Trophoblast cell (in vitro differentiated cells and primary cell): ENCODE measurements at regions not wholly inside any gene's neighbourhood (a gene's known extent, or its start where the extent isn't known, plus 50 kb on each side); places are given as distances from the start of the nearest gene placed in this dataset.

Source experiments
- DNase-seq, 2 donors: peaks; one replicate each; pipeline ENCODE4 v3.0.0-alpha.2; 2016
- H2AFZ ChIP-seq: 2 replicates; pipeline ENCODE4 v1.6.1; 2013; ENCODE audit warnings: low read length, moderate library complexity, mild to moderate bottlenecking; ENCODE audit not compliant: insufficient read depth, poor library complexity
- H2AK5ac ChIP-seq: 2 replicates; pipeline ENCODE4 v1.6.1; 2013; ENCODE audit warnings: mild to moderate bottlenecking, low read length
- H2BK120ac ChIP-seq: 2 replicates; pipeline ENCODE4 v1.6.1; 2013; ENCODE audit warnings: low read length, mild to moderate bottlenecking, moderate library complexity; ENCODE audit not compliant: insufficient read depth, poor library complexity
- H2BK12ac ChIP-seq: 2 replicates; pipeline ENCODE4 v1.6.1; 2013; ENCODE audit warnings: mild to moderate bottlenecking, low read length, moderate library complexity
- H2BK5ac ChIP-seq: 2 replicates; pipeline ENCODE4 v1.6.1; 2013; ENCODE audit warnings: low read length, low read depth, moderate library complexity, mild to moderate bottlenecking; ENCODE audit not compliant: poor library complexity
- H3K14ac ChIP-seq: 2 replicates; pipeline ENCODE4 v1.6.1; 2013; ENCODE audit warnings: mild to moderate bottlenecking, low read length
- H3K18ac ChIP-seq: 2 replicates; pipeline ENCODE4 v1.6.1; 2013; ENCODE audit warnings: mild to moderate bottlenecking, low read length
- H3K23ac ChIP-seq: 2 replicates; pipeline ENCODE4 v1.6.1; 2013; ENCODE audit warnings: low read length
- H3K27ac ChIP-seq: 2 replicates; pipeline ENCODE4 v1.5.1; 2013; ENCODE audit warnings: low read depth, mild to moderate bottlenecking, inconsistent platforms, low read length, moderate library complexity
- H3K27me3 ChIP-seq: 2 replicates; pipeline ENCODE4 v1.6.1; 2013; ENCODE audit warnings: inconsistent platforms, mild to moderate bottlenecking, low read length, moderate library complexity; ENCODE audit not compliant: insufficient read depth
- H3K36me3 ChIP-seq, 2 experiments: 1 replicate in 1 of 2; 2 replicates in 1 of 2; pipeline ENCODE4 v1.6.1; 2013; ENCODE audit warnings: low read length in 2 of 2, mild to moderate bottlenecking in 2 of 2, moderate library complexity in 1 of 2; ENCODE audit not compliant: insufficient read depth in 2 of 2, control insufficient read depth in 1 of 2
- H3K4ac ChIP-seq: 2 replicates; pipeline ENCODE4 v1.6.1; 2013; ENCODE audit warnings: low read depth, mild to moderate bottlenecking, low read length, moderate library complexity
- H3K4me1 ChIP-seq, 2 experiments: 1 replicate in 1 of 2; 2 replicates in 1 of 2; pipeline ENCODE4 v1.6.1; 2013; ENCODE audit warnings: low read length in 2 of 2, mild to moderate bottlenecking in 2 of 2, moderate library complexity in 1 of 2; ENCODE audit not compliant: insufficient read depth in 2 of 2, control insufficient read depth in 1 of 2
- H3K4me2 ChIP-seq: 2 replicates; pipeline ENCODE4 v1.6.1; 2013; ENCODE audit warnings: inconsistent platforms, mild to moderate bottlenecking, low read length, moderate library complexity
- H3K4me3 ChIP-seq: 2 replicates; pipeline ENCODE4 v1.5.1; 2013; ENCODE audit warnings: mild to moderate bottlenecking, low read depth, low read length, inconsistent platforms
- H3K79me1 ChIP-seq: one replicate; pipeline ENCODE4 v1.6.1; 2013; ENCODE audit warnings: low read length
- H3K79me2 ChIP-seq: 2 replicates; pipeline ENCODE4 v1.6.1; 2013; ENCODE audit warnings: low read length, mild to moderate bottlenecking; ENCODE audit not compliant: control insufficient read depth, insufficient read depth, poor library complexity
- H3K9ac ChIP-seq: 2 replicates; pipeline ENCODE4 v1.6.1; 2013; ENCODE audit warnings: mild to moderate bottlenecking, low read length
- H3K9me3 ChIP-seq: 2 replicates; pipeline ENCODE4 v1.6.1; 2013; ENCODE audit warnings: low read depth, mild to moderate bottlenecking, control low read depth, inconsistent platforms, low read length; ENCODE audit not compliant: insufficient read depth
- H4K12ac ChIP-seq: 2 replicates; pipeline ENCODE4 v1.6.1; 2013; ENCODE audit warnings: low read depth, mild to moderate bottlenecking, low read length, moderate library complexity
- H4K8ac ChIP-seq: 2 replicates; pipeline ENCODE4 v1.6.1; 2013; ENCODE audit warnings: low read depth, mild to moderate bottlenecking, low read length, moderate library complexity
- H4K91ac ChIP-seq: one replicate; pipeline ENCODE4 v1.6.1; 2013; ENCODE audit warnings: low read depth, mild to moderate bottlenecking, low read length, moderate library complexity
- WGBS: extraction: QIAGEN DNeasy Blood & Tissue Kit; methylation state at CpG from one replicate; pipeline ENCODE4 v1.1.7; 2013; ENCODE audit warnings: missing lambda C conversion rate; ENCODE audit not compliant: insufficient read length, insufficient coverage; ENCODE audit errors: extremely low coverage; 5-methylcytosine and 5-hydroxymethylcytosine counted together

DNA sequence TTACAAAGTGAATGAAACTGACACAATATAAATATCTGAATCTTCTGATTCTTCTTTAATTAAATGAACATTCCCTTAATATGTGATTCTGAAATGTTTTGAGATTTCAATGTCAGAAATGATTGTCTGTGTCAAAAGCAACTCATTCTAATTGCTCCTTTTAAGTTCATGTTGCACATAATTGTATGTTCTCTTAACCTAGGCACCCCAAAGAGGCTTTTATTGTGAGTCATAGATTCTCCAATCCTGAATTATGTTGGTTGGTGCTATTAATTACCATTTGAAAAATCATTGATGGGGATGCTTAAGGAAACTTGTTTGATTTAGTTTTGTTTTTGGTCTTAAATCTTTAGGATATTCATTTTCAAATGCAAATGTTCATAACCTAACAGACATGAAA lies 829.7 kb upstream of the CITED2 start:
- Histone ChIP-seq H3K36me3 (no peaks in the 10 kb centered on the region), H3K9me3 (no peaks in the 10 kb centered on the region), H3K4me3 (no peak overlapping the region), H2BK12ac (no peak overlapping the region), H3K4ac (no peak overlapping the region), H3K27ac (no peak overlapping the region), H3K79me2 (no peaks in the 10 kb centered on the region), H3K79me1 (no peaks in the 10 kb centered on the region), H3K4me1 (no peaks in the 10 kb centered on the region), H3K4me2 (no peak overlapping the region), H4K12ac (no peak overlapping the region), H3K27me3 (no peaks in the 10 kb centered on the region), H4K91ac (no peak overlapping the region), H4K8ac (no peak overlapping the region), H2AFZ (no peak overlapping the region), H3K23ac (no peak overlapping the region), H3K18ac (no peak overlapping the region), H2BK5ac (no peak overlapping the region), H3K14ac (no peak overlapping the region), H2AK5ac (no peak overlapping the region), H3K9ac (no peak overlapping the region), H2BK120ac (no peak overlapping the region)
- no peak for DNase-seq

DNA sequence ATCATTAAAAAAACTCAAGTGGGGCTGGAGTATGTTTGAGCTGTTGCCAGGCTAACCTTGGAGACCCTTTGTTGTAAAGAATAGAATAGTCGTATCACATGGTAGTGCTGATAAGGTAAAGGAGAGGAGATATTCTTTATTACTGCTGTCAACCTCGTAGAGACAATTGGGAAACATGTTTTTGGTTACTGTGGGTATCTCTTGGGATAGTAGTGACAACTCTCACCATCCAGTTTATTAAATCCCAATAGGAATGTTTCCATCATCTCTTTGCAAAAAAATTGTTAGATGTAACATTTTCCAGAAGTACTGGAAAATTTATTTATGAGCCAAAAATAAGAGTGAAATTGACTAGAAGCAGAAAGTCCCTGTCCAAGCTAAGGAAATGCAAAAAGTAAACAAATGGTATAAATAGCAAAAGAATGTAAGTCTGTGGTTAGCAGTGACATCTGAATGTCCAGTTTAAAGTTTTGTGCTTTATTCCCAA lies 829.3 kb upstream of the CITED2 start:
- WGBS: no CpG with 5 or more reads among the region's 2 CpGs

DNA sequence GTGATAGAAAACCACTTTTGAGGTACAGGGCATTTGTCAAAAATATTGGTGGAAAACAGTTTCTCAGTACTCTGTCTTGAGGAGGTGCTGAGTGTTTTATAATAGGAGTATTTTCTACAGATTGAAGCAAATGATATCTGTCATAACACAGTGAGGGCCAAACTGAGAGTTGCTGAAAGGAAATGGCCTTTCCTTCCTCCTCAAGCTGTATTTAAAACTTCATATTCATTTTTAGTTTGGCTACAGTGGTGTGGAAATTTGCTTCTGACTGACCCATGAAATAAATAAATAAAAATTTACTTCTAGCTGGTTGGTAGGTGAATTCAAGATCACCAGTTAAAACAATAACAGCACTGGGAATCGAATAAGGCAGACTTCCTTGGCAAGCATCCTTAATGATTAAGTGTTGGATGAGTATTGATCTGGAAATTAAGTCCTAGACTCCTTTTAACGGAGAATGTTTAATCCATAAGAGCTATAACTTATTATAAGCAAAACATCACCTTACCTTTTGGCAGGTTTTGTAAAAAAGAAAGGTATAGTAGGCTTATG lies 828.6 kb upstream of the CITED2 start:
- Histone ChIP-seq H3K9me3 (no peaks in the 10 kb centered on the region), H3K4me1 (no peaks in the 10 kb centered on the region), H3K4me3 (no peak overlapping the region), H4K12ac (no peak overlapping the region), H3K79me2 (no peaks in the 10 kb centered on the region), H3K79me1 (no peaks in the 10 kb centered on the region), H4K91ac (no peak overlapping the region), H2BK12ac (no peak overlapping the region), H3K27ac (no peak overlapping the region), H2BK5ac (no peak overlapping the region), H3K4ac (no peak overlapping the region), H3K18ac (no peak overlapping the region), H3K14ac (no peak overlapping the region), H2BK120ac (no peak overlapping the region), H2AK5ac (no peak overlapping the region), H3K4me2 (no peak overlapping the region), H4K8ac (no peak overlapping the region), H3K9ac (no peak overlapping the region), H3K23ac (no peak overlapping the region), H3K27me3 (no peaks in the 10 kb centered on the region), H3K36me3 (no peaks in the 10 kb centered on the region), H2AFZ (no peak overlapping the region)
- WGBS: no CpG with 5 or more reads among the region's 2 CpGs
- DNase-seq: no peak

More for the DNA sequence above, 829.3 kb upstream of the CITED2 start:
- H4K12ac ChIP-seq: no peak overlapping the region
- H3K4me3 ChIP-seq: no peak overlapping the region
- no peaks in the 10 kb centered on the region for H3K79me1 ChIP-seq
- H2AK5ac ChIP-seq: no peak overlapping the region
- H2BK5ac ChIP-seq: no peak overlapping the region
- no peak overlapping the region for H2AFZ ChIP-seq
- no peak overlapping the region for H3K9ac ChIP-seq
- H3K18ac ChIP-seq: no peak overlapping the region
- H3K4ac ChIP-seq: no peak overlapping the region
- H4K8ac ChIP-seq: no peak overlapping the region
- no peaks in the 10 kb centered on the region for H3K79me2 ChIP-seq
- no peak overlapping the region for H2BK120ac ChIP-seq
- no peak overlapping the region for H3K23ac ChIP-seq
- no peaks in the 10 kb centered on the region for H3K36me3 ChIP-seq
- no peak for DNase-seq
- H3K4me2 ChIP-seq: no peak overlapping the region
- H3K27me3 ChIP-seq: no peaks in the 10 kb centered on the region
- no peak overlapping the region for H3K27ac ChIP-seq
- no peaks in the 10 kb centered on the region for H3K9me3 ChIP-seq
- H3K4me1 ChIP-seq: no peaks in the 10 kb centered on the region
- no peak overlapping the region for H4K91ac ChIP-seq
- no peak overlapping the region for H3K14ac ChIP-seq
- no peak overlapping the region for H2BK12ac ChIP-seq

GRCh38 chr6:140201787-140202458 lies 827.5 kb upstream of the CITED2 start:
- H2BK12ac ChIP-seq: no peak overlapping the region
- no peak overlapping the region for H3K4ac ChIP-seq
- no peaks in the 10 kb centered on the region for H3K9me3 ChIP-seq
- H2BK5ac ChIP-seq: no peak overlapping the region
- H2BK120ac ChIP-seq: no peak overlapping the region
- H3K4me3 ChIP-seq: no peak overlapping the region
- H3K79me2 ChIP-seq: no peaks in the 10 kb centered on the region
- no peak overlapping the region for H3K9ac ChIP-seq
- H3K27ac ChIP-seq: no peak overlapping the region
- no peaks in the 10 kb centered on the region for H3K36me3 ChIP-seq
- DNase-seq: peak in 1 of 2 donors; percentile 18
- no peak overlapping the region for H4K8ac ChIP-seq
- no peak overlapping the region for H3K4me2 ChIP-seq
- H4K12ac ChIP-seq: no peak overlapping the region
- no peaks in the 10 kb centered on the region for H3K79me1 ChIP-seq
- no peak overlapping the region for H3K23ac ChIP-seq
- WGBS: no CpG with 5 or more reads among the region's 1 CpG
- H4K91ac ChIP-seq: no peak overlapping the region
- H2AK5ac ChIP-seq: no peak overlapping the region
- H3K27me3 ChIP-seq: no peaks in the 10 kb centered on the region
- no peak overlapping the region for H3K14ac ChIP-seq
- no peaks in the 10 kb centered on the region for H3K4me1 ChIP-seq
- no peak overlapping the region for H2AFZ ChIP-seq
- H3K18ac ChIP-seq: no peak overlapping the region
